B cell (primary cell): ENCODE measurements at regions not wholly inside any gene's neighbourhood (a gene's known extent, or its start where the extent isn't known, plus 50 kb on each side); places are given as distances from the start of the nearest gene placed in this dataset.

ENCODE experiments used
- ATAC-seq: fragments of 200-7000 bp; cut with Tn5 transposase; one replicate; pipeline ENCODE4 v1.10.0; 2021; ENCODE audit warnings: low read depth, mild to moderate bottlenecking, moderate number of reproducible peaks, moderate library complexity
- CTCF ChIA-PET: fragments of 350-600 bp; sonication (Branson Sonifier 250); formaldehyde crosslinking; loops from one replicate; lab custom pipeline; 2021; ENCODE audit warnings: antibody characterized with exemption, inconsistent platforms; lab: Charles Lee
- POLR2A ChIA-PET: fragments of 350-600 bp; sonication (Branson Sonifier 250); formaldehyde crosslinking; loops from one replicate; lab custom pipeline; 2021; ENCODE audit warnings: antibody characterized with exemption; lab: Charles Lee
- DNase-seq: peaks from one replicate; pipeline ENCODE4 v3.0.0; 2013
- H2AFZ ChIP-seq: 2 replicates; pipeline ENCODE4 v1.6.1; 2012; ENCODE audit warnings: mild to moderate bottlenecking, low read depth, low read length; ENCODE audit not compliant: insufficient read depth, poor library complexity, severe bottlenecking
- H3K27ac ChIP-seq, 2 donors: 1 replicate in 1 of 2; 2 replicates in 1 of 2; pipeline ENCODE4 v1.5.1; 2012 to 2013; ENCODE audit warnings: low read length in 2 of 2, mild to moderate bottlenecking in 2 of 2, moderate library complexity in 1 of 2
- H3K27me3 ChIP-seq, 4 experiments: fragments of 200-600 bp in 1 of 4; sonication (generic) in 1 of 4; replicated peaks in 1 of 4; 1 replicate in 2 of 4; 2 replicates in 2 of 4; pipeline versions ENCODE4 v1.6.1 to v1.7.0; 2013 to 2016; ENCODE audit warnings: low read length in 3 of 4, mild to moderate bottlenecking in 2 of 4, mixed read lengths in 1 of 4, moderate library complexity in 1 of 4; ENCODE audit not compliant: insufficient read depth in 4 of 4, control insufficient read depth in 3 of 4; ENCODE audit errors: control extremely low read depth in 1 of 4
- H3K36me3 ChIP-seq, 2 experiments: replicated peaks in 1 of 2; 1 replicate in 1 of 2; 2 replicates in 1 of 2; pipeline versions ENCODE4 v1.6.1 to v1.7.1; 2013; ENCODE audit warnings: low read length in 1 of 2; ENCODE audit not compliant: insufficient read depth in 2 of 2, control insufficient read depth in 1 of 2; ENCODE audit errors: control extremely low read depth in 1 of 2, extremely low read depth in 1 of 2
- H3K4me1 ChIP-seq, 2 donors: fragments of 200-600 bp in 1 of 2; sonication (generic) in 1 of 2; 1 replicate in 1 of 2; 2 replicates in 1 of 2; pipeline versions ENCODE4 v1.5.1 to v1.6.1; 2013 to 2017; ENCODE audit warnings: low read length in 2 of 2; ENCODE audit not compliant: control insufficient read depth in 2 of 2, insufficient read depth in 2 of 2
- H3K4me2 ChIP-seq: replicated peaks from 2 replicates; pipeline ENCODE3; 2012; ENCODE audit warnings: mild to moderate bottlenecking, low read depth, low read length; ENCODE audit not compliant: poor library complexity, severe bottlenecking
- H3K4me3 ChIP-seq, 5 experiments: fragments of 200-600 bp in 1 of 5; sonication (generic) in 1 of 5; 1 replicate in 3 of 5; 2 replicates in 2 of 5; pipeline versions ENCODE4 v1.5.1 to v1.7.0; 2011 to 2016; ENCODE audit warnings: low read length in 4 of 5, mild to moderate bottlenecking in 4 of 5, low read depth in 2 of 5, control low read depth in 1 of 5, moderate library complexity in 1 of 5; ENCODE audit not compliant: insufficient read depth in 1 of 5; ENCODE audit errors: control extremely low read depth in 1 of 5, extremely low read depth in 1 of 5
- H3K79me2 ChIP-seq: fragments of 200-600 bp; sonication (generic); one replicate; pipeline ENCODE4 v1.6.0; 2016; ENCODE audit warnings: low read length; ENCODE audit not compliant: control insufficient read depth, insufficient read depth
- H3K9ac ChIP-seq: fragments of 200-600 bp; sonication (generic); 2 replicates; pipeline ENCODE4 v1.6.1; 2017; ENCODE audit warnings: mild to moderate bottlenecking, low read length, moderate library complexity
- H3K9me3 ChIP-seq, 3 donors: one replicate each; pipeline versions ENCODE4 v1.6.1 to v1.7.1; 2013; ENCODE audit warnings: low read length in 2 of 3; ENCODE audit not compliant: control insufficient read depth in 2 of 3, insufficient read depth in 1 of 3; ENCODE audit errors: control extremely low read depth in 1 of 3
- H4K20me1 ChIP-seq: 2 replicates; pipeline ENCODE4 v1.6.0; 2012; ENCODE audit warnings: mild to moderate bottlenecking, low read length; ENCODE audit not compliant: insufficient read depth, control insufficient read depth, poor library complexity, severe bottlenecking
- H3K27ac Mint-ChIP-seq: one replicate; pipeline ENCODE4 v1.8.0; 2021; ENCODE audit warnings: mixed read lengths
- H3K27me3 Mint-ChIP-seq: one replicate; pipeline ENCODE4 v1.8.0; 2021; ENCODE audit warnings: mixed read lengths
- H3K4me1 Mint-ChIP-seq: one replicate; pipeline ENCODE4 v1.8.0; 2021; ENCODE audit warnings: mixed read lengths
- H3K4me3 Mint-ChIP-seq: one replicate; pipeline ENCODE4 v1.8.0; 2021; ENCODE audit warnings: mixed read lengths
- H3K9me3 Mint-ChIP-seq: one replicate; pipeline ENCODE4 v1.8.0; 2022; ENCODE audit warnings: mixed read lengths; ENCODE audit not compliant: insufficient read depth
- CTCF ChIP-seq: fragments of 200-600 bp; IDR thresholded peaks from one replicate; pipeline ENCODE4 v1.8.0; 2022; ENCODE audit warnings: antibody characterized with exemption, mild to moderate bottlenecking
- EZH2 ChIP-seq: IDR thresholded peaks from 2 replicates; pipeline ENCODE4 v1.6.1; 2012; ENCODE audit warnings: borderline replicate concordance, low read depth, mild to moderate bottlenecking, moderate library complexity, low read length; ENCODE audit not compliant: insufficient read depth, poor library complexity, severe bottlenecking
- whole genome bisulfite sequencing: methylation state at CpG from one replicate; pipeline ENCODE4 v1.1.5; 2013; ENCODE audit warnings: missing lambda C conversion rate; ENCODE audit not compliant: insufficient coverage; 5-methylcytosine and 5-hydroxymethylcytosine counted together
- intact Hi-C: fragments of 100-400 bp; cut with micrococcal nuclease; formaldehyde crosslinking; loops from one replicate; pipeline ENCODE4 v1.10.0; 2022

DNA sequence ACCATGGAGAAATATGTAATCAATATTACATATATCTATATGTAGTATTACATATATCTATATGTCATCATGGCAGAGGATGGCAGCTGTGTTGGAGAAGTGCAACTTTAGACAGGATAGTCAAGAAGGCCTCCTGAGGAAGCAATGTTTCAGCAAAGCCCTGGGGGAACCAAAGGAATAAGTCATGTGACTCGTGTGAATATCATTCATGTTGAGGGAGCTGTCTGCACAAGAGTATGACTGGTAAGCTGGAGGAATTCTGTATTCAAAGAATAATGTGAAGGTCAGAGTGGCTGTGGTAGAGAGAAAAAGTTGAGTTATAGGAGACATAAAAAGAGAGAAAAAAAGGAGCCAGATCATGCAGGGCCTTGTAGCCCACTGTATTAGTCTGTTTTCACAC lies 92.9 kb upstream of the EDNRA start:
- H3K9me3 ChIP-seq: no peaks in the 10 kb centered on the region
- intact Hi-C loops: no loop called here
- no peaks in the 10 kb centered on the region for H3K27me3 Mint-ChIP-seq
- no peaks in the 10 kb centered on the region for H3K79me2 ChIP-seq
- H3K4me2 ChIP-seq: no peak overlapping the region
- no peaks in the 10 kb centered on the region for H3K27me3 ChIP-seq
- no peak overlapping the region for H3K9ac ChIP-seq
- ATAC-seq (no peak), DNase-seq (no peak)
- no peak overlapping the region for H3K4me3 Mint-ChIP-seq
- H2AFZ ChIP-seq: no peak overlapping the region
- no peaks in the 10 kb centered on the region for H3K4me1 Mint-ChIP-seq
- ChIA-PET CTCF (no interaction called here), POLR2A (no interaction called here)
- WGBS: 73% methylated on average over 1 of the region's 1 CpG
- H3K9me3 Mint-ChIP-seq: no peaks in the 10 kb centered on the region
- no peak for TF ChIP-seq EZH2
- TF ChIP-seq CTCF: no peak
- no peaks in the 10 kb centered on the region for H3K4me1 ChIP-seq
- H3K4me3 ChIP-seq: no peak overlapping the region
- H4K20me1 ChIP-seq: no peaks in the 10 kb centered on the region
- no peaks in the 10 kb centered on the region for H3K36me3 ChIP-seq
- no peak overlapping the region for H3K27ac ChIP-seq
- H3K27ac Mint-ChIP-seq: no peak overlapping the region

DNA sequence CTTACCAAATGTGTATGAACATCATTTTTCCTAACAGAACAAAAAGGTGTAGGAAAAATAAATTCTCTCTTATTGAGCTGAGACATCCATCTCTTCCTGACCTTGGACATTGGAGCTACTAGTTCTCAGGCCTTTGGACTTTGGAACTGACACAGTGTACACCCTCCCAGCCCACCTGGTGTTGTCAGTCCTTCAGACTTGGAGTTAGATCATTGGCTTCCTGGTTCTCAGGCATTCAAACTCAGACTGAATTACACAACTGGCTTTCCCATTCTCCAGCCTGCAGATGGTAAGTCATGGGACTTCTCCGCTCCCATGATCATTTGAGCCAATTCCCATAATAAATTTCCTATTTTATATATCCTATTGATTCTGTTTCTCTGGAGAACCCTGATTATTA lies 84.8 kb upstream of the EDNRA start:
- intact Hi-C loops: no loop called here
- TF ChIP-seq EZH2 (no peak), CTCF (no peak)
- H3K9ac ChIP-seq: no peak overlapping the region
- Mint-ChIP-seq H3K4me3 (no peak overlapping the region), H3K27ac (no peak overlapping the region), H3K4me1 (no peaks in the 10 kb centered on the region), H3K9me3 (peaks cover 1% of the 10 kb centered on the region), H3K27me3 (no peaks in the 10 kb centered on the region)
- H3K36me3 ChIP-seq: no peaks in the 10 kb centered on the region
- no peaks in the 10 kb centered on the region for H3K4me1 ChIP-seq
- no CpG with 5 or more reads among the region's 1 CpG for WGBS
- POLR2A ChIA-PET: no interaction called here
- DNase-seq: no peak
- ATAC-seq: no peak
- CTCF ChIA-PET: no interaction called here
- H4K20me1 ChIP-seq: no peaks in the 10 kb centered on the region
- no peak overlapping the region for H3K27ac ChIP-seq
- H3K27me3 ChIP-seq: no peaks in the 10 kb centered on the region
- H2AFZ ChIP-seq: no peak overlapping the region
- H3K9me3 ChIP-seq: no peaks in the 10 kb centered on the region
- H3K4me2 ChIP-seq: no peak overlapping the region
- H3K4me3 ChIP-seq: no peak overlapping the region
- no peaks in the 10 kb centered on the region for H3K79me2 ChIP-seq
